PC-9 (cell line): ENCODE measurements at regions not wholly inside any gene's neighbourhood (a gene's known extent, or its start where the extent isn't known, plus 50 kb on each side); places are given as distances from the start of the nearest gene placed in this dataset.

Experiments used
- BruUV-seq: library from RNA; stranded (reverse); fragments of 400-500 nt; replicated peaks from 2 replicates; lab custom pipeline; 2021; lab: Mats Ljungman, UMichigan
- CTCF ChIA-PET: fragments of 300-600 bp; sonication (Branson Sonifier 250); formaldehyde crosslinking; loops from one replicate; lab custom pipeline; 2022; ENCODE audit warnings: antibody characterized with exemption; lab: Charles Lee
- POLR2A ChIA-PET: fragments of 300-600 bp; sonication (Branson Sonifier 250); formaldehyde crosslinking; loops from one replicate; lab custom pipeline; 2022; ENCODE audit warnings: antibody characterized with exemption; ENCODE audit not compliant: unreplicated experiment; lab: Charles Lee
- DNase-seq, 2 experiments: peaks; one replicate each; pipeline versions ENCODE4 v3.0.0 to v3.0.0-alpha.2; 2015 to 2022; ENCODE audit warnings: mixed read lengths in 1 of 2
- H2AFZ ChIP-seq: fragments of 200-600 bp; sonication (generic); 2 replicates; pipeline ENCODE4 v1.8.1; 2017; ENCODE audit warnings: antibody characterized with exemption
- H3F3A ChIP-seq: fragments of 200-600 bp; sonication (generic); 2 replicates; pipeline ENCODE4 v1.8.1; 2017; ENCODE audit warnings: antibody characterized with exemption, mild to moderate bottlenecking, low read depth; ENCODE audit not compliant: insufficient read depth
- H3K27ac ChIP-seq: fragments of 200-600 bp; sonication (generic); 2 replicates; pipeline ENCODE4 v1.6.1; 2016; ENCODE audit warnings: mixed run types
- H3K27me3 ChIP-seq: fragments of 200-600 bp; sonication (generic); 2 replicates; pipeline ENCODE4 v1.6.1; 2016; ENCODE audit warnings: low read depth, mixed run types; ENCODE audit not compliant: insufficient read depth
- H3K36me3 ChIP-seq: fragments of 200-600 bp; sonication (generic); 2 replicates; pipeline ENCODE4 v1.6.1; 2016; ENCODE audit warnings: low read depth, mixed run types
- H3K4me1 ChIP-seq: fragments of 200-600 bp; sonication (generic); replicated peaks from 2 replicates; pipeline ENCODE4 v1.6.1; 2016; ENCODE audit warnings: mixed run types; ENCODE audit not compliant: insufficient read depth
- H3K4me2 ChIP-seq: fragments of 200-600 bp; sonication (generic); 2 replicates; pipeline ENCODE4 v1.6.1; 2017; ENCODE audit warnings: mixed run types
- H3K4me3 ChIP-seq: fragments of 200-600 bp; sonication (generic); 2 replicates; pipeline ENCODE4 v1.6.1; 2016; ENCODE audit warnings: mixed run types
- H3K79me2 ChIP-seq: fragments of 200-600 bp; sonication (generic); 2 replicates; pipeline ENCODE4 v1.6.1; 2017; ENCODE audit warnings: low read depth, mixed run types
- H3K9me2 ChIP-seq: fragments of 200-600 bp; sonication (generic); 2 replicates; pipeline ENCODE4 v1.8.1; 2017; ENCODE audit warnings: mild to moderate bottlenecking; ENCODE audit not compliant: insufficient read depth
- H3K9me3 ChIP-seq: fragments of 200-600 bp; sonication (generic); 2 replicates; pipeline ENCODE4 v1.8.1; 2016; ENCODE audit warnings: low read depth; ENCODE audit not compliant: insufficient read depth
- H4K20me1 ChIP-seq: fragments of 200-600 bp; sonication (generic); 2 replicates; pipeline ENCODE4 v1.8.1; 2017; ENCODE audit not compliant: insufficient read depth
- CTCF ChIP-seq: fragments of 200-600 bp; sonication (generic); conservative IDR thresholded peaks from 2 replicates; pipeline ENCODE4 v1.6.1; 2017; ENCODE audit warnings: mixed run types, antibody characterized with exemption, mild to moderate bottlenecking, moderate library complexity
- EZH2 ChIP-seq: fragments of 200-600 bp; sonication (generic); IDR thresholded peaks from 2 replicates; pipeline ENCODE4 v1.8.0; 2017; ENCODE audit warnings: antibody characterized with exemption, low read depth
- intact Hi-C: fragments of 100-400 bp; cut with micrococcal nuclease; formaldehyde crosslinking; loops from one replicate; pipeline ENCODE4 v1.10.0; 2022; ENCODE audit not compliant: unreplicated experiment

GRCh38 chr1:29523136-29523535 is 286.8 kb downstream of the PTPRU start:
- Histone ChIP-seq H3K79me2 (no peaks in the 10 kb centered on the region), H3K36me3 (no peaks in the 10 kb centered on the region), H3K9me3 (no peaks in the 10 kb centered on the region), H3K4me1 (no peaks in the 10 kb centered on the region), H3K27ac (no peak overlapping the region), H4K20me1 (no peaks in the 10 kb centered on the region), H3F3A (no peaks in the 10 kb centered on the region), H2AFZ (no peak overlapping the region), H3K4me2 (no peak overlapping the region), H3K4me3 (no peak overlapping the region), H3K9me2 (no peaks in the 10 kb centered on the region), H3K27me3 (no peaks in the 10 kb centered on the region)
- no peak for DNase-seq
- BruUV-seq: no TSS peak
- POLR2A ChIA-PET: no interaction called here
- TF ChIP-seq CTCF: no peak
- TF ChIP-seq EZH2: no peak
- intact Hi-C loops: no loop called here
- CTCF ChIA-PET: no interaction called here

GRCh38 chr1:29521811-29522580 is 285.7 kb downstream of the PTPRU start:
- Histone ChIP-seq H3K9me2 (no peaks in the 10 kb centered on the region), H3K27me3 (no peaks in the 10 kb centered on the region), H3K79me2 (no peaks in the 10 kb centered on the region), H3K4me2 (no peak overlapping the region), H4K20me1 (no peaks in the 10 kb centered on the region), H3F3A (no peaks in the 10 kb centered on the region), H3K9me3 (no peaks in the 10 kb centered on the region), H2AFZ (no peak overlapping the region), H3K4me3 (no peak overlapping the region), H3K4me1 (no peaks in the 10 kb centered on the region), H3K36me3 (no peaks in the 10 kb centered on the region), H3K27ac (no peak overlapping the region)
- POLR2A ChIA-PET: no interaction called here
- DNase-seq: no peak
- BruUV-seq: no TSS peak
- intact Hi-C loops: no loop called here
- TF ChIP-seq EZH2: no peak
- CTCF ChIA-PET: no interaction called here

- Histone ChIP-seq H3F3A (no peaks in the 10 kb centered on the region), H2AFZ (no peak overlapping the region), H3K79me2 (no peaks in the 10 kb centered on the region), H3K36me3 (no peaks in the 10 kb centered on the region), H3K9me3 (no peaks in the 10 kb centered on the region), H4K20me1 (no peaks in the 10 kb centered on the region), H3K4me3 (no peak overlapping the region), H3K4me1 (no peaks in the 10 kb centered on the region), H3K27me3 (no peaks in the 10 kb centered on the region), H3K4me2 (no peak overlapping the region), H3K27ac (no peak overlapping the region), H3K9me2 (no peaks in the 10 kb centered on the region)
- no TSS peak for BruUV-seq
- POLR2A ChIA-PET: no interaction called here
- intact Hi-C loops: no loop called here
- no peak for DNase-seq
- CTCF ChIA-PET: no interaction called here
- no peak for TF ChIP-seq CTCF
- no peak for TF ChIP-seq EZH2
These were observed 285.1 kb downstream of the PTPRU start for GRCh38 chr1:29521438-29521715.
